Hepatocyte (in vitro differentiated cells): ENCODE measurements at regions not wholly inside any gene's neighbourhood (a gene's known extent, or its start where the extent isn't known, plus 50 kb on each side); places are given as distances from the start of the nearest gene placed in this dataset.
A peak's percentile ranks its signal among the peaks of the same experiment; 100 is the strongest.

ENCODE experiments used
- DNase-seq: peaks from one replicate; pipeline ENCODE4 v3.0.0-alpha.2; 2016; ENCODE audit warnings: low spot score
- H2AFZ ChIP-seq: fragments of 200-600 bp; sonication (generic); 2 replicates; pipeline ENCODE4 v1.6.0; 2016; ENCODE audit warnings: antibody characterized with exemption, mild to moderate bottlenecking
- H3K27ac ChIP-seq: fragments of 200-600 bp; sonication (generic); 2 replicates; pipeline ENCODE4 v1.5.1; 2016; ENCODE audit warnings: mild to moderate bottlenecking
- H3K27me3 ChIP-seq: fragments of 200-600 bp; sonication (generic); 2 replicates; pipeline ENCODE4 v1.6.1; 2016
- H3K36me3 ChIP-seq: fragments of 200-600 bp; sonication (generic); replicated peaks from 2 replicates; pipeline ENCODE4 v1.5.1; 2016; ENCODE audit warnings: low read depth; ENCODE audit not compliant: insufficient read depth
- H3K4me1 ChIP-seq: fragments of 200-600 bp; sonication (generic); 2 replicates; pipeline ENCODE4 v1.5.1; 2016; ENCODE audit warnings: mild to moderate bottlenecking, moderate library complexity; ENCODE audit not compliant: insufficient read depth
- H3K4me2 ChIP-seq: fragments of 200-600 bp; sonication (generic); 2 replicates; pipeline ENCODE4 v1.6.0; 2016
- H3K4me3 ChIP-seq: fragments of 200-600 bp; sonication (generic); 2 replicates; pipeline ENCODE4 v1.5.1; 2016; ENCODE audit warnings: mild to moderate bottlenecking
- H3K79me2 ChIP-seq: fragments of 200-600 bp; sonication (generic); 2 replicates; pipeline ENCODE4 v1.6.0; 2017; ENCODE audit warnings: mild to moderate bottlenecking
- H3K9me2 ChIP-seq: fragments of 200-600 bp; sonication (generic); replicated peaks from 2 replicates; pipeline ENCODE4 v1.6.0; 2017; ENCODE audit warnings: mild to moderate bottlenecking; ENCODE audit not compliant: insufficient read depth
- H3K9me3 ChIP-seq: fragments of 200-600 bp; sonication (generic); 2 replicates; pipeline ENCODE4 v1.5.1; 2016; ENCODE audit warnings: low read depth, mild to moderate bottlenecking
- H4K20me1 ChIP-seq: fragments of 200-600 bp; sonication (generic); 2 replicates; pipeline ENCODE4 v1.6.0; 2016; ENCODE audit warnings: mild to moderate bottlenecking; ENCODE audit not compliant: insufficient read depth, poor library complexity, severe bottlenecking
- EZH2 ChIP-seq: fragments of 200-600 bp; sonication (generic); IDR thresholded peaks from 2 replicates; pipeline ENCODE4 v1.6.1; 2016; ENCODE audit warnings: antibody characterized with exemption, mild to moderate bottlenecking, borderline replicate concordance
- EZH2phosphoT487 ChIP-seq: fragments of 200-600 bp; sonication (generic); IDR thresholded peaks from one replicate; pipeline ENCODE4 v1.6.1; 2018; ENCODE audit warnings: antibody characterized with exemption, mild to moderate bottlenecking, low read depth, moderate library complexity; ENCODE audit not compliant: unreplicated experiment, severe bottlenecking
- WGBS: methylation state at CpG from one replicate; pipeline ENCODE4 v1.1.6; 2016; ENCODE audit warnings: low lambda C conversion rate; ENCODE audit errors: missing lambda C conversion rate; 5-methylcytosine and 5-hydroxymethylcytosine counted together
- TF ChIP-seq, protein P1 (sequence below): fragments of 200-600 bp; sonication (generic); IDR thresholded peaks from 2 replicates; pipeline ENCODE4 v1.5.1; 2016; ENCODE audit warnings: antibody characterized with exemption, mild to moderate bottlenecking; ENCODE audit not compliant: poor library complexity

GRCh38 chr22:27011717-27012116, 354.3 kb downstream of the MIAT start:
- no peak overlapping the region for H3K4me2 ChIP-seq
- 76% methylated on average over 3 of the region's 3 CpGs for WGBS

GRCh38 chr22:27019827-27020226, 362.4 kb downstream of the MIAT start:
- no peaks in the 10 kb centered on the region for H3K4me1 ChIP-seq
- TF ChIP-seq, protein P1, sequence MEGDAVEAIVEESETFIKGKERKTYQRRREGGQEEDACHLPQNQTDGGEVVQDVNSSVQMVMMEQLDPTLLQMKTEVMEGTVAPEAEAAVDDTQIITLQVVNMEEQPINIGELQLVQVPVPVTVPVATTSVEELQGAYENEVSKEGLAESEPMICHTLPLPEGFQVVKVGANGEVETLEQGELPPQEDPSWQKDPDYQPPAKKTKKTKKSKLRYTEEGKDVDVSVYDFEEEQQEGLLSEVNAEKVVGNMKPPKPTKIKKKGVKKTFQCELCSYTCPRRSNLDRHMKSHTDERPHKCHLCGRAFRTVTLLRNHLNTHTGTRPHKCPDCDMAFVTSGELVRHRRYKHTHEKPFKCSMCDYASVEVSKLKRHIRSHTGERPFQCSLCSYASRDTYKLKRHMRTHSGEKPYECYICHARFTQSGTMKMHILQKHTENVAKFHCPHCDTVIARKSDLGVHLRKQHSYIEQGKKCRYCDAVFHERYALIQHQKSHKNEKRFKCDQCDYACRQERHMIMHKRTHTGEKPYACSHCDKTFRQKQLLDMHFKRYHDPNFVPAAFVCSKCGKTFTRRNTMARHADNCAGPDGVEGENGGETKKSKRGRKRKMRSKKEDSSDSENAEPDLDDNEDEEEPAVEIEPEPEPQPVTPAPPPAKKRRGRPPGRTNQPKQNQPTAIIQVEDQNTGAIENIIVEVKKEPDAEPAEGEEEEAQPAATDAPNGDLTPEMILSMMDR = no peak
- TF ChIP-seq EZH2phosphoT487 = no peak
- no peaks in the 10 kb centered on the region for H3K36me3 ChIP-seq
- no peak overlapping the region for H2AFZ ChIP-seq
- peak; percentile 31 for DNase-seq
- H3K4me2 ChIP-seq = no peak overlapping the region
- H4K20me1 ChIP-seq = no peaks in the 10 kb centered on the region
- no peak overlapping the region for H3K4me3 ChIP-seq
- WGBS = 35% methylated on average over 4 of the region's 4 CpGs
- no peaks in the 10 kb centered on the region for H3K79me2 ChIP-seq
- H3K9me2 ChIP-seq = no peaks in the 10 kb centered on the region
- H3K9me3 ChIP-seq = no peaks in the 10 kb centered on the region
- peak overlapping the region; percentile 11 for H3K27ac ChIP-seq
- peaks cover 25% of the 10 kb centered on the region for H3K27me3 ChIP-seq

More at GRCh38 chr22:27011717-27012116, 354.3 kb downstream of the MIAT start:
- no peaks in the 10 kb centered on the region for H3K9me2 ChIP-seq
- no peak overlapping the region for H3K4me3 ChIP-seq
- H3K4me1 ChIP-seq = no peaks in the 10 kb centered on the region
- H3K27ac ChIP-seq = no peak overlapping the region
- no peak for DNase-seq
- H3K36me3 ChIP-seq = no peaks in the 10 kb centered on the region
- no peaks in the 10 kb centered on the region for H3K9me3 ChIP-seq
- H3K27me3 ChIP-seq = peaks cover 10% of the 10 kb centered on the region
- H2AFZ ChIP-seq = no peak overlapping the region
- H3K79me2 ChIP-seq = no peaks in the 10 kb centered on the region
- no peaks in the 10 kb centered on the region for H4K20me1 ChIP-seq
- TF ChIP-seq EZH2 (no peak), EZH2phosphoT487 (no peak)
- TF ChIP-seq, protein P1 = no peak

DNA sequence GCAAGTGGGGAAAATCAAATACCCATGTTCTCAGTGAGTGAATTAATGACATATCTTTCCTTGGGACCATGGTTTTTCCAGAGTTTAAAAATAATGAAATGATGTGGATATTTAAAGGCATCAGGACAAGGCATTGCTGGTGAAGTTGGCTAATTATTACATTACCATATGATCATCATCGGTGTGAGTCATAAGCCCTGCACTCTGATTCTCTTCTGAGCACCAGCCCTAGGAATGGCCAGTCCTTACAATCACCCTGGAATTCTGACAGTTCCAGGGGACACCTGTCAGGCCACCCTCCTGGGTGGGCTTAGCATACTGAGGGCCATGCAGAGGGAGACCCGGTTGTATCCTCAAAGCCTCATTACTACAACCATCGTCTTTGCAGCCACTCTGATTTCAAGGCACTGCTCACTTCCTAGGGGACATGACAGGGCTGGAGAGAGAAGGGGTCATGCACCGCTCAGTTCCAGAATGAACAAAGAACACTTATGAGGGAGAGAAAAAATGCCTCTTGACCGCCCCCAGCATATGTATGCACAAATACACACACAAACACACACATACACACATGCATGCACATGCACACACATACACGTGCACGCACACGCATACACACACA, 365.0 kb downstream of the MIAT start:
- WGBS = 95% methylated on average over 8 of the region's 8 CpGs
- Histone ChIP-seq H3K27me3 (peaks cover 19% of the 10 kb centered on the region), H3K9me2 (no peaks in the 10 kb centered on the region), H3K4me2 (no peak overlapping the region), H2AFZ (no peak overlapping the region), H3K27ac (no peak overlapping the region), H4K20me1 (no peaks in the 10 kb centered on the region), H3K4me3 (no peak overlapping the region), H3K36me3 (no peaks in the 10 kb centered on the region), H3K4me1 (no peaks in the 10 kb centered on the region), H3K79me2 (no peaks in the 10 kb centered on the region), H3K9me3 (no peaks in the 10 kb centered on the region)
- TF ChIP-seq, protein P1 = no peak
- TF ChIP-seq EZH2phosphoT487 (no peak), EZH2 (no peak)
- no peak for DNase-seq

DNA sequence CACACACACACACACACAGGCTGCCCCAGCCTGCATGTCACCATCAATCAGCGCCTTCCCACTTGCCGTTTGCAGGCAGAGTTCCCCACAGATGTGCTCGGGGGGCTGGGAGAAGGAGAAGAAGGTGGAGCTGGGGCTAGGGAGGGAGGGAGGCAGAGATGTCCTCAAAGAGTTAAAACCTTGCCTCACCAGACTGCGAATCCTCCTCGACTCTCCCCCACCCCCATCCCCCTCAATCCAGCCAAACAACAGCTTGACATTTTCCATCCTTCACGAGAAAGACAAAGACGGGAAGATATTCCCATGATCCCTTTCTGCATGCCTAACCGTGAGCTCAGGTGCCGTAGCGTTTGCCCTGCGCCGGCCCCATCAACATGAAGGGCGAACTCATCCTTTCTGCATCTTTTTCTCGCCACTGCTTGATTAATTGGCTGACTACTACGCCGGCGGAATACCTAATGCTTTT, 365.5 kb downstream of the MIAT start:
- no peak overlapping the region for H3K4me2 ChIP-seq
- no peaks in the 10 kb centered on the region for H4K20me1 ChIP-seq
- no peaks in the 10 kb centered on the region for H3K4me1 ChIP-seq
- no peaks in the 10 kb centered on the region for H3K36me3 ChIP-seq
- DNase-seq = no peak
- no peak overlapping the region for H3K4me3 ChIP-seq
- WGBS = 69% methylated on average over 16 of the region's 17 CpGs
- peaks cover 19% of the 10 kb centered on the region for H3K27me3 ChIP-seq
- no peak overlapping the region for H2AFZ ChIP-seq
- TF ChIP-seq EZH2 = no peak
- TF ChIP-seq, protein P1 = no peak
- no peak for TF ChIP-seq EZH2phosphoT487
- H3K27ac ChIP-seq = no peak overlapping the region
- no peaks in the 10 kb centered on the region for H3K9me3 ChIP-seq
- no peaks in the 10 kb centered on the region for H3K9me2 ChIP-seq
- no peaks in the 10 kb centered on the region for H3K79me2 ChIP-seq
